Nephron progenitor cell (in vitro differentiated cells): ENCODE measurements at regions not wholly inside any gene's neighbourhood (a gene's known extent, or its start where the extent isn't known, plus 50 kb on each side); places are given as distances from the start of the nearest gene placed in this dataset.
"Not testable (repeated sequence)": the region's sequence is repeated elsewhere in the genome, so short reads cannot be mapped to it uniquely, and the experiment has no call there.

Experiments
- DNase-seq: peaks from one replicate; pipeline ENCODE4 v3.0.0; 2021
- H3K27ac Mint-ChIP-seq: 2 replicates; pipeline ENCODE4 v1.8.0; 2021; ENCODE audit warnings: mild to moderate bottlenecking, moderate library complexity, mixed read lengths
- H3K27me3 Mint-ChIP-seq: 2 replicates; pipeline ENCODE4 v1.8.0; 2021; ENCODE audit warnings: mild to moderate bottlenecking, low read depth, mixed read lengths; ENCODE audit not compliant: poor library complexity
- H3K36me3 Mint-ChIP-seq: 2 replicates; pipeline ENCODE4 v1.8.0; 2021; ENCODE audit warnings: low read depth, mixed read lengths
- H3K4me1 Mint-ChIP-seq: 2 replicates; pipeline ENCODE4 v1.8.0; 2021; ENCODE audit warnings: mixed read lengths
- H3K4me3 Mint-ChIP-seq: 2 replicates; pipeline ENCODE4 v1.8.0; 2021; ENCODE audit warnings: mild to moderate bottlenecking, moderate library complexity, mixed read lengths
- H3K9me3 Mint-ChIP-seq: 2 replicates; pipeline ENCODE4 v1.8.0; 2021; ENCODE audit warnings: mild to moderate bottlenecking, moderate library complexity, mixed read lengths
- CTCF ChIP-seq: fragments of 200-600 bp; sonication (generic); IDR thresholded peaks from 2 replicates; pipeline ENCODE4 v1.5.0; 2021; ENCODE audit warnings: antibody characterized with exemption

GRCh38 chr18:56443166-56443907, 195.1 kb downstream of the TXNL1 start:
- no peaks in the 10 kb centered on the region for H3K27me3 Mint-ChIP-seq
- DNase-seq = no peak
- no peaks in the 10 kb centered on the region for H3K4me1 Mint-ChIP-seq
- no peak overlapping the region for H3K27ac Mint-ChIP-seq
- peaks cover 10% of the 10 kb centered on the region for H3K9me3 Mint-ChIP-seq
- no peak overlapping the region for H3K4me3 Mint-ChIP-seq
- TF ChIP-seq CTCF = no peak
- no peaks in the 10 kb centered on the region for H3K36me3 Mint-ChIP-seq

- not testable (repeated sequence) for H3K27ac Mint-ChIP-seq, DNase-seq, H3K27me3 Mint-ChIP-seq, H3K4me3 Mint-ChIP-seq, H3K36me3 Mint-ChIP-seq, H3K4me1 Mint-ChIP-seq
- peaks cover 10% of the 10 kb centered on the region for H3K9me3 Mint-ChIP-seq
Measured at GRCh38 chr18:56438480-56438879, 199.9 kb downstream of the TXNL1 start.

DNA sequence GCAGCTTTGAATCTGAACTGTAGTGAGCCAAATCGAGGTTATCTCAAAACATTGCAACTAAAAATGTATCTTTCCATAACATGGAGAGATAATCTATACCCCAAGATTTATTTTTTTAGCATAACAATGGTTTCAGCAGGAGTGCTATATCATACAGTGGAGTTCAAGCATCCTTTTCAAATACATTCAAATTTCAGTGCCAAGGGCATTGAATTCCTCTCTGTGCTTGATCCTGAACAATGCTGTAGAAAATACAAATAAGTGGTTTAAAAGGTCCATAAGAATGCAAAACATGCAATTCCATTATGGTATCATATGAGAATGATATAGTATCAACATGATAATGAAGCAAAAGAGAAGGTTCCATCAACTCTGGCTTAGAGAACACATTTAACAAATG, 201.7 kb downstream of the TXNL1 start:
- Mint-ChIP-seq H3K27me3 (no peaks in the 10 kb centered on the region), H3K27ac (no peak overlapping the region), H3K4me3 (no peak overlapping the region), H3K4me1 (no peaks in the 10 kb centered on the region), H3K9me3 (peaks cover 11% of the 10 kb centered on the region), H3K36me3 (no peaks in the 10 kb centered on the region)
- DNase-seq = no peak
- TF ChIP-seq CTCF = no peak

- Mint-ChIP-seq H3K36me3 (no peaks in the 10 kb centered on the region), H3K4me1 (no peaks in the 10 kb centered on the region), H3K27ac (no peak overlapping the region), H3K4me3 (no peak overlapping the region), H3K27me3 (no peaks in the 10 kb centered on the region), H3K9me3 (peaks cover 3% of the 10 kb centered on the region)
- no peak for TF ChIP-seq CTCF
- DNase-seq = no peak
Measured at GRCh38 chr18:56433919-56434318, 204.5 kb downstream of the TXNL1 start.

DNA sequence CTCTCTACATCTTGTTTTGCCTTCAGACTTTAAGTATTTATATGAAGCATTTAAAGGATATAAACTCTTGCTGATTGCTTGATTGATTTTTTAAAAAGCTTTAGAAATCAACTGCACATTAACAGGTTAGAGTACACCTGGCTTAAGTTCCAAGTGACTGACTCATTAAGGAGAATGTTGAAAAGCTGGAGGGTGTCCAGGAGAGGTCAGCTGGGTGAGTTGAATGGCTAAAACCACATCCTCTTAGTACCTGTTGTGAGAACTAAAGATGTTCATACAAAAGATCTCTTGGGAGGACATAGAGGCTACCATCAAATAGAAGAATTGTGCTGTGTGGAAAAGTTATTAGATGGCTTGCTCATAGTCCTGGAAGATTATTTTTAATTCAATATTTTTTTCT, 206.8 kb downstream of the TXNL1 start:
- Mint-ChIP-seq H3K4me1 (no peaks in the 10 kb centered on the region), H3K27me3 (no peaks in the 10 kb centered on the region), H3K4me3 (no peak overlapping the region), H3K27ac (no peak overlapping the region), H3K9me3 (peaks cover 27% of the 10 kb centered on the region), H3K36me3 (peaks cover 5% of the 10 kb centered on the region)
- no peak for DNase-seq
- TF ChIP-seq CTCF = no peak

GRCh38 chr18:56423626-56424025, 214.8 kb downstream of the TXNL1 start:
- no peak for TF ChIP-seq CTCF
- Mint-ChIP-seq H3K4me1 (peaks cover 6% of the 10 kb centered on the region), H3K9me3 (peaks cover 30% of the 10 kb centered on the region), H3K27me3 (peaks cover 4% of the 10 kb centered on the region), H3K27ac (no peak overlapping the region), H3K36me3 (peaks cover 5% of the 10 kb centered on the region), H3K4me3 (no peak overlapping the region)
- DNase-seq = no peak
